H1 (cell line): ENCODE measurements at regions not wholly inside any gene's neighbourhood (a gene's known extent, or its start where the extent isn't known, plus 50 kb on each side); places are given as distances from the start of the nearest gene placed in this dataset.

Source experiments
- CTCF ChIA-PET: fragments of 300-600 bp; sonication (Branson Sonifier 250); formaldehyde crosslinking; loops from one replicate; lab custom pipeline; 2021; ENCODE audit not compliant: partially characterized antibody; lab: Charles Lee
- POLR2A ChIA-PET: fragments of 300-600 bp; sonication (Branson Sonifier 250); formaldehyde crosslinking; loops from one replicate; lab custom pipeline; 2021; ENCODE audit warnings: inconsistent platforms; ENCODE audit not compliant: partially characterized antibody; lab: Charles Lee
- DNase-seq, 2 experiments: peaks; one replicate each; pipeline versions ENCODE4 v3.0.0 to v3.0.0-alpha.2; 2010 to 2022; ENCODE audit warnings: low spot score in 2 of 2, low read depth in 1 of 2, mixed read lengths in 1 of 2
- FAIRE-seq: peaks from 2 replicates; lab custom pipeline; 2011; peaks lifted over from hg19 to GRCh38; lab: Jason Lieb, UNC
- H2AFZ ChIP-seq: 2 replicates; pipeline ENCODE4 v1.8.1; 2012; ENCODE audit warnings: low read length, inconsistent platforms
- H2AK5ac ChIP-seq: 2 replicates; pipeline ENCODE4 v1.6.1; 2013; ENCODE audit warnings: low read depth, low read length
- H2BK120ac ChIP-seq: replicated peaks from 2 replicates; pipeline ENCODE3; 2013; ENCODE audit warnings: low read depth, low read length, inconsistent platforms
- H2BK12ac ChIP-seq: 2 replicates; pipeline ENCODE4 v1.6.1; 2013; ENCODE audit warnings: low read depth, low read length
- H2BK15ac ChIP-seq: 2 replicates; pipeline ENCODE4 v1.6.1; 2013; ENCODE audit warnings: low read length
- H2BK20ac ChIP-seq: 2 replicates; pipeline ENCODE4 v1.6.1; 2013; ENCODE audit warnings: low read length
- H2BK5ac ChIP-seq: 2 replicates; pipeline ENCODE4 v1.6.1; 2013; ENCODE audit warnings: low read depth, low read length
- H3K14ac ChIP-seq: 2 replicates; pipeline ENCODE4 v1.6.1; 2013; ENCODE audit warnings: inconsistent platforms; ENCODE audit not compliant: insufficient read length
- H3K18ac ChIP-seq: 2 replicates; pipeline ENCODE4 v1.6.1; 2013; ENCODE audit warnings: low read length; ENCODE audit errors: extremely low read depth
- H3K23ac ChIP-seq: 2 replicates; pipeline ENCODE4 v1.6.1; 2013; ENCODE audit warnings: inconsistent platforms; ENCODE audit not compliant: insufficient read length
- H3K23me2 ChIP-seq: 2 replicates; pipeline ENCODE4 v1.6.1; 2013; ENCODE audit warnings: low read depth, low read length
- H3K27ac ChIP-seq: 2 replicates; pipeline ENCODE4 v1.6.1; 2011; ENCODE audit warnings: low read depth, low read length, inconsistent platforms
- H3K27me3 ChIP-seq, 4 experiments: replicated peaks in 1 of 4; 1 replicate in 1 of 4; 2 replicates in 3 of 4; pipeline versions ENCODE4 v1.6.1 to v1.8.1; 2011 to 2013; ENCODE audit warnings: low read length in 3 of 4, mild to moderate bottlenecking in 3 of 4, inconsistent platforms in 2 of 4, mixed read lengths in 2 of 4, moderate library complexity in 1 of 4; ENCODE audit not compliant: control insufficient read depth in 3 of 4, insufficient read depth in 3 of 4; ENCODE audit errors: extremely low read depth in 1 of 4
- H3K36me3 ChIP-seq, 4 experiments: 2 replicates each; pipeline versions ENCODE4 v1.6.1 to v1.8.1; 2011 to 2013; ENCODE audit warnings: mild to moderate bottlenecking in 4 of 4, low read length in 3 of 4, moderate library complexity in 2 of 4, control low read depth in 1 of 4, inconsistent platforms in 1 of 4; ENCODE audit not compliant: insufficient read depth in 4 of 4, control insufficient read depth in 2 of 4
- H3K4ac ChIP-seq: replicated peaks from 2 replicates; pipeline ENCODE3; 2013; ENCODE audit warnings: low read length, low read depth, mixed read lengths, inconsistent platforms; ENCODE audit not compliant: insufficient read length
- H3K4me1 ChIP-seq, 4 experiments: replicated peaks in 1 of 4; 1 replicate in 1 of 4; 2 replicates in 3 of 4; pipeline versions ENCODE4 v1.6.1 to v1.8.1; 2011 to 2013; ENCODE audit warnings: low read length in 3 of 4, inconsistent platforms in 2 of 4, mixed read lengths in 1 of 4; ENCODE audit not compliant: insufficient read depth in 4 of 4, control insufficient read depth in 3 of 4
- H3K4me2 ChIP-seq, 2 experiments: 2 replicates each; pipeline versions ENCODE4 v1.6.1 to v1.8.1; 2011 to 2013; ENCODE audit warnings: low read depth in 2 of 2, low read length in 2 of 2, control low read depth in 1 of 2, inconsistent platforms in 1 of 2, mild to moderate bottlenecking in 1 of 2; ENCODE audit not compliant: insufficient read depth in 1 of 2
- H3K4me3 ChIP-seq, 4 experiments: fragments of 200-600, 300-600 bp in 1 of 4; sonication (generic), shearing (Covaris generic), sonication (Bioruptor Twin) in 1 of 4; 2 replicates each; pipeline versions ENCODE4 v1.5.1 to v1.8.1; 2011 to 2016; ENCODE audit warnings: low read length in 4 of 4, low read depth in 3 of 4, control low read depth in 2 of 4, inconsistent platforms in 2 of 4, mild to moderate bottlenecking in 2 of 4, mixed read lengths in 1 of 4, moderate library complexity in 1 of 4; ENCODE audit not compliant: insufficient read depth in 2 of 4; ENCODE audit errors: extremely low read depth in 1 of 4
- H3K56ac ChIP-seq: replicated peaks from 2 replicates; pipeline ENCODE3; 2013; ENCODE audit warnings: low read depth, mild to moderate bottlenecking, mixed read lengths, low read length, inconsistent platforms; ENCODE audit not compliant: insufficient read length
- H3K79me1 ChIP-seq: 2 replicates; pipeline ENCODE4 v1.6.1; 2013; ENCODE audit warnings: low read depth, low read length, control low read depth
- H3K79me2 ChIP-seq, 2 experiments: 2 replicates each; pipeline versions ENCODE4 v1.6.1 to v1.8.1; 2012 to 2013; ENCODE audit warnings: low read length in 2 of 2, mild to moderate bottlenecking in 2 of 2, inconsistent platforms in 1 of 2; ENCODE audit not compliant: insufficient read depth in 2 of 2, control insufficient read depth in 1 of 2
- H3K9ac ChIP-seq, 4 experiments: replicated peaks in 1 of 4; 1 replicate in 1 of 4; 2 replicates in 3 of 4; pipeline versions ENCODE4 v1.6.1 to v1.8.1; 2011 to 2013; ENCODE audit warnings: low read depth in 3 of 4, low read length in 3 of 4, control low read depth in 2 of 4, mild to moderate bottlenecking in 2 of 4, moderate library complexity in 2 of 4, inconsistent platforms in 1 of 4; ENCODE audit errors: extremely low read depth in 1 of 4
- H3K9me3 ChIP-seq, 2 experiments: 2 replicates each; pipeline versions ENCODE4 v1.6.1 to v1.8.1; 2012 to 2013; ENCODE audit warnings: mild to moderate bottlenecking in 2 of 2, moderate library complexity in 2 of 2, control low read depth in 1 of 2, inconsistent platforms in 1 of 2, low read depth in 1 of 2, low read length in 1 of 2, mixed read lengths in 1 of 2; ENCODE audit not compliant: insufficient read depth in 2 of 2
- H4K20me1 ChIP-seq, 2 experiments: replicated peaks in 1 of 2; 2 replicates each; pipeline versions ENCODE3 to v1.8.1; 2011 to 2013; ENCODE audit warnings: inconsistent platforms in 2 of 2, low read length in 2 of 2, mild to moderate bottlenecking in 1 of 2; ENCODE audit not compliant: insufficient read depth in 2 of 2, control insufficient read depth in 1 of 2
- H4K5ac ChIP-seq: 2 replicates; pipeline ENCODE4 v1.6.1; 2013; ENCODE audit warnings: low read length, low read depth, mixed read lengths, inconsistent platforms; ENCODE audit not compliant: insufficient read length
- H4K8ac ChIP-seq: 2 replicates; pipeline ENCODE4 v1.8.0; 2013; ENCODE audit warnings: mild to moderate bottlenecking, moderate library complexity, low read length, inconsistent platforms; ENCODE audit not compliant: insufficient read depth; ENCODE audit errors: extremely low read depth
- H4K91ac ChIP-seq: replicated peaks from 2 replicates; pipeline ENCODE3; 2013; ENCODE audit warnings: low read length, mixed read lengths, inconsistent platforms; ENCODE audit not compliant: insufficient read length
- ASH2L ChIP-seq: fragments of 200-600, 300-600 bp; sonication (generic); IDR thresholded peaks from one replicate; pipeline ENCODE4 v1.7.1; 2017; ENCODE audit warnings: low read length
- GABPA ChIP-seq: IDR thresholded peaks from 2 replicates; pipeline ENCODE4 v1.6.1; 2011; ENCODE audit warnings: mild to moderate bottlenecking, low read length, moderate library complexity, borderline replicate concordance; ENCODE audit not compliant: insufficient read depth
- JUN ChIP-seq: IDR thresholded peaks from 2 replicates; pipeline ENCODE4 v1.6.1; 2011; ENCODE audit warnings: low read depth, mild to moderate bottlenecking, improper control_type of control experiment, low read length
- KDM4A ChIP-seq: IDR thresholded peaks from one replicate; pipeline ENCODE4 v1.7.1; 2012; ENCODE audit warnings: low read depth, mild to moderate bottlenecking, moderate library complexity, low read length, inconsistent platforms; ENCODE audit not compliant: severe bottlenecking
- MAFK ChIP-seq: IDR thresholded peaks from 2 replicates; pipeline ENCODE4 v1.6.1; 2012; ENCODE audit warnings: low read depth, mild to moderate bottlenecking, improper control_type of control experiment, low read length
- NANOG ChIP-seq: IDR thresholded peaks from 2 replicates; pipeline ENCODE4 v1.6.1; 2011; ENCODE audit warnings: low read length, low read depth, mild to moderate bottlenecking, inconsistent platforms; ENCODE audit not compliant: insufficient read depth, poor library complexity, severe bottlenecking
- NRF1 ChIP-seq: IDR thresholded peaks from 2 replicates; pipeline ENCODE4 v1.6.1; 2011; ENCODE audit warnings: mild to moderate bottlenecking, low read depth, low read length, improper control_type of control experiment
- RFX5 ChIP-seq: IDR thresholded peaks from 2 replicates; pipeline ENCODE4 v1.6.1; 2011; ENCODE audit warnings: low read depth, low read length, improper control_type of control experiment, borderline replicate concordance
- RNF2 ChIP-seq: fragments of 200-900, 300-1000 bp; sonication (generic); IDR thresholded peaks from 2 replicates; pipeline ENCODE4 v1.7.1; 2016; ENCODE audit warnings: borderline replicate concordance, low read depth, mild to moderate bottlenecking, antibody characterized with exemption, low read length; ENCODE audit not compliant: poor library complexity, severe bottlenecking; ENCODE audit errors: missing control alignments
- SP1 ChIP-seq: IDR thresholded peaks from 2 replicates; pipeline ENCODE4 v1.6.1; 2011; ENCODE audit warnings: low read depth, low read length
- SP2 ChIP-seq: IDR thresholded peaks from 2 replicates; pipeline ENCODE4 v1.6.1; 2012; ENCODE audit warnings: mild to moderate bottlenecking, low read length, inconsistent platforms
- SRF ChIP-seq: IDR thresholded peaks from 2 replicates; pipeline ENCODE4 v1.6.1; 2011; ENCODE audit warnings: mild to moderate bottlenecking, low read depth, low read length, moderate library complexity
- TCF12 ChIP-seq: IDR thresholded peaks from 2 replicates; pipeline ENCODE4 v1.6.1; 2011; ENCODE audit warnings: low read depth, mild to moderate bottlenecking, low read length
- WGBS, 2 experiments: shearing (Covaris generic) in 1 of 2; methylation state at CpG; one replicate each; pipeline versions ENCODE4 v1.1.6 to v1.1.7; 2013 to 2015; ENCODE audit warnings: low lambda C conversion rate in 2 of 2, mixed read lengths in 2 of 2, inconsistent platforms in 1 of 2, low coverage in 1 of 2, missing lambda C conversion rate in 1 of 2; ENCODE audit not compliant: insufficient replicate concordance in 2 of 2, insufficient coverage in 1 of 2, insufficient read length in 1 of 2; ENCODE audit errors: extremely low coverage in 1 of 2, missing lambda C conversion rate in 1 of 2; 5-methylcytosine and 5-hydroxymethylcytosine counted together
- TF ChIP-seq, protein P1 (sequence below): IDR thresholded peaks from 2 replicates; pipeline ENCODE4 v1.6.1; 2011; ENCODE audit warnings: low read length, improper control_type of control experiment

DNA sequence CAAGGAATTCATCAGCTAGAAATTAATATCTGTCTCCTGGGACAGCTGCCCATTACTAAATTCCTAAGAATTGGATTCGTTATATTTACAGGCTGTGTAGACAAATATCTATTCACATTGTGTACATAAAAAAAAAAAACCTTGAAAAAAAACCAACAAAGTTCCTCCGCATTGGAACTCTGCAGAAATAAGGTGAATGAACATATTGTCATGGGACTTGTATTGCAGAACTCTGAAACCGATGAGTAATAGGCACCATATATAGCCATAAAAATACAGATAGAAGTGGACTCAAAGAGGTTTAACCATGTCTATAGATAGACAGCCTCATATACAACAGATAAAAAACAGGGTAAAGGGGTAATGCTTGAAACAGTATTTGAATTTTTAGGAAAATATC is 909.9 kb upstream of the CHAC2 start:
- H3K4me2 ChIP-seq: no peak overlapping the region
- H3K79me2 ChIP-seq: no peaks in the 10 kb centered on the region
- no peak overlapping the region for H2BK120ac ChIP-seq
- H3K27me3 ChIP-seq: no peaks in the 10 kb centered on the region
- H2BK12ac ChIP-seq: no peak overlapping the region
- no peak overlapping the region for H3K4me3 ChIP-seq
- H3K18ac ChIP-seq: no peak overlapping the region
- no peak overlapping the region for H2AK5ac ChIP-seq
- H3K23me2 ChIP-seq: no peaks in the 10 kb centered on the region
- no peaks in the 10 kb centered on the region for H3K4me1 ChIP-seq
- no peak overlapping the region for H2BK20ac ChIP-seq
- H3K56ac ChIP-seq: no peak overlapping the region
- no peak overlapping the region for H4K5ac ChIP-seq
- H2AFZ ChIP-seq: no peak overlapping the region
- no peak overlapping the region for H3K9ac ChIP-seq
- no peaks in the 10 kb centered on the region for H3K36me3 ChIP-seq
- WGBS, 2 experiments: 93% methylated on average over 3 of the region's 3 CpGs; no CpG with 5 or more reads in 1 of the 2 experiments
- H3K4ac ChIP-seq: no peak overlapping the region
- no peak overlapping the region for H3K14ac ChIP-seq
- H4K20me1 ChIP-seq: no peaks in the 10 kb centered on the region
- FAIRE-seq (no peak), DNase-seq (no peak)
- H3K9me3 ChIP-seq: no peaks in the 10 kb centered on the region
- H4K91ac ChIP-seq: no peak overlapping the region
- POLR2A ChIA-PET: no interaction called here
- no peak overlapping the region for H3K23ac ChIP-seq
- H3K79me1 ChIP-seq: no peaks in the 10 kb centered on the region
- H2BK5ac ChIP-seq: no peak overlapping the region
- no peak overlapping the region for H4K8ac ChIP-seq
- no peak overlapping the region for H2BK15ac ChIP-seq
- CTCF ChIA-PET: no interaction called here
- no peak overlapping the region for H3K27ac ChIP-seq
- TF ChIP-seq JUN (no peak), KDM4A (no peak), RFX5 (no peak), RNF2 (no peak), ASH2L (no peak), MAFK (no peak), SP2 (no peak), NANOG (no peak), SRF (no peak), NRF1 (no peak), GABPA (no peak), TCF12 (no peak), SP1 (no peak)
- TF ChIP-seq, protein P1, sequence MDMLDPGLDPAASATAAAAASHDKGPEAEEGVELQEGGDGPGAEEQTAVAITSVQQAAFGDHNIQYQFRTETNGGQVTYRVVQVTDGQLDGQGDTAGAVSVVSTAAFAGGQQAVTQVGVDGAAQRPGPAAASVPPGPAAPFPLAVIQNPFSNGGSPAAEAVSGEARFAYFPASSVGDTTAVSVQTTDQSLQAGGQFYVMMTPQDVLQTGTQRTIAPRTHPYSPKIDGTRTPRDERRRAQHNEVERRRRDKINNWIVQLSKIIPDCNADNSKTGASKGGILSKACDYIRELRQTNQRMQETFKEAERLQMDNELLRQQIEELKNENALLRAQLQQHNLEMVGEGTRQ: no peak
